Ovary (tissue), 7 donors: ENCODE measurements at regions not wholly inside any gene's neighbourhood (a gene's known extent, or its start where the extent isn't known, plus 50 kb on each side); places are given as distances from the start of the nearest gene placed in this dataset.

Experiments
- DNase-seq, 5 donors: peaks; one replicate each; pipeline ENCODE4 v3.0.0-alpha.2; 2019 to 2020
- H3K27ac ChIP-seq, 2 donors: fragments of 200-600 bp; one replicate each; pipeline versions ENCODE4 v1.5.1 to v1.8.0; 2019 to 2022
- H3K27me3 ChIP-seq: fragments of 200-600 bp; one replicate; pipeline ENCODE4 v1.8.0; 2022
- H3K36me3 ChIP-seq: fragments of 200-600 bp; sonication (generic); one replicate; pipeline ENCODE4 v1.5.1; 2019
- H3K4me1 ChIP-seq: one replicate; pipeline ENCODE4 v1.8.1; 2013; ENCODE audit warnings: mild to moderate bottlenecking, moderate library complexity; ENCODE audit not compliant: insufficient read depth
- H3K4me3 ChIP-seq: fragments of 200-600 bp; sonication (generic); one replicate; pipeline ENCODE4 v1.5.1; 2017
- H3K9me3 ChIP-seq, 2 donors: fragments of 200-600 bp in 1 of 2; sonication (generic) in 1 of 2; one replicate each; pipeline versions ENCODE4 v1.5.1 to v1.8.1; 2013 to 2019; ENCODE audit warnings: mild to moderate bottlenecking in 1 of 2, moderate library complexity in 1 of 2
- CTCF ChIP-seq, 3 donors: fragments of 450-650 bp in 2 of 3; fragments of 200-600 bp in 1 of 3; IDR thresholded peaks; one replicate each; pipeline versions ENCODE4 v1.5.1 to v1.8.0; 2016 to 2022; ENCODE audit warnings: antibody characterized with exemption in 3 of 3, mild to moderate bottlenecking in 1 of 3
- EP300 ChIP-seq: sonication (generic); formaldehyde crosslinking; IDR thresholded peaks from one replicate; pipeline ENCODE4 v1.6.1; 2017; ENCODE audit warnings: antibody characterized with exemption
- POLR2A ChIP-seq: fragments of 450-650 bp; IDR thresholded peaks from one replicate; pipeline ENCODE4 v1.6.1; 2017; ENCODE audit warnings: antibody characterized with exemption, mild to moderate bottlenecking, moderate library complexity
- WGBS, 3 donors: extraction: QIAGEN DNeasy Blood & Tissue Kit in 1 of 3; methylation state at CpG; one replicate each; pipeline versions ENCODE4 v1.1.5 to v1.1.7; 2013 to 2017; 5-methylcytosine and 5-hydroxymethylcytosine counted together
- intact Hi-C, 4 donors: fragments of 100-400 bp; cut with DNase I; formaldehyde crosslinking; loops; one replicate each; pipeline versions ENCODE4 v1.11.0 to v1.15.1; 2022 to 2023
- donor health status: DM: no; HTN: no; CAD: no; lungs with moderate emphysema.
- donor health status: DM: no; HTN: no; CAD: no.
- donor health status: Bipolar disorder and iron deficiency.
- donor health status: DM: no; HTN: no; CAD: no.
- donor health status: DM: yes; HTN: yes; CAD: no.

- TF ChIP-seq CTCF (IDR thresholded peaks at IDR 0.05) (no peak), POLR2A (no peak), EP300 (no peak)
- Histone ChIP-seq H3K36me3 (no peaks in the 10 kb centered on the region), H3K27ac (no peak overlapping the region), H3K27me3 (no peaks in the 10 kb centered on the region), H3K9me3 (no peaks in the 10 kb centered on the region), H3K4me3 (no peak overlapping the region), H3K4me1 (no peaks in the 10 kb centered on the region)
- intact Hi-C loops, result no loop called here
- 57 to 69% (median 59%) methylated on average over 1 of the region's 1 CpG for WGBS, 3 donors
- DNase-seq, result no peak
Measured at GRCh38 chr9:117784996-117785395, 80.8 kb downstream of the TLR4 start.

- WGBS, 3 donors, result 84 to 92% (median 86%) methylated on average over 3 of the region's 3 CpGs
- intact Hi-C loops, result no loop called here
Measured at GRCh38 chr9:117787746-117788145, 83.5 kb downstream of the TLR4 start.

GRCh38 chr9:117795271-117795670 is 91.1 kb downstream of the TLR4 start:
- TF ChIP-seq EP300 (no peak), CTCF (IDR thresholded peaks at IDR 0.05) (no peak), POLR2A (no peak)
- H3K36me3 ChIP-seq, result no peaks in the 10 kb centered on the region

More at GRCh38 chr9:117787746-117788145, 83.5 kb downstream of the TLR4 start:
- Histone ChIP-seq H3K4me3 (no peak overlapping the region), H3K27me3 (no peaks in the 10 kb centered on the region), H3K9me3 (no peaks in the 10 kb centered on the region), H3K4me1 (no peaks in the 10 kb centered on the region), H3K36me3 (no peaks in the 10 kb centered on the region), H3K27ac (no peak overlapping the region)
- TF ChIP-seq POLR2A (no peak), CTCF (IDR thresholded peaks at IDR 0.05) (no peak)
- no peak for DNase-seq

GRCh38 chr9:117796681-117797080 is 92.5 kb downstream of the TLR4 start:
- intact Hi-C loops, result no loop called here
- H3K27ac ChIP-seq, result no peak overlapping the region

More at GRCh38 chr9:117795271-117795670, 91.1 kb downstream of the TLR4 start:
- Histone ChIP-seq H3K4me3 (no peak overlapping the region), H3K27ac (no peak overlapping the region), H3K27me3 (no peaks in the 10 kb centered on the region), H3K4me1 (no peaks in the 10 kb centered on the region), H3K9me3 (no peaks in the 10 kb centered on the region)
- no peak for DNase-seq
- intact Hi-C loops, result no loop called here

More at GRCh38 chr9:117796681-117797080, 92.5 kb downstream of the TLR4 start:
- no peak overlapping the region for H3K4me3 ChIP-seq
- TF ChIP-seq POLR2A (no peak), EP300 (no peak), CTCF (IDR thresholded peaks at IDR 0.05) (no peak)
- no peaks in the 10 kb centered on the region for H3K27me3 ChIP-seq
- H3K9me3 ChIP-seq, result no peaks in the 10 kb centered on the region
- no peak for DNase-seq
- no peaks in the 10 kb centered on the region for H3K36me3 ChIP-seq
- no peaks in the 10 kb centered on the region for H3K4me1 ChIP-seq
- 18 to 26% (median 25%) methylated on average over 2 of the region's 2 CpGs for WGBS, 3 donors
